ENCODE measurements at regions not wholly inside any gene's neighbourhood (a gene's known extent, or its start where the extent isn't known, plus 50 kb on each side); places are given as distances from the start of the nearest gene placed in this dataset.

DNA sequence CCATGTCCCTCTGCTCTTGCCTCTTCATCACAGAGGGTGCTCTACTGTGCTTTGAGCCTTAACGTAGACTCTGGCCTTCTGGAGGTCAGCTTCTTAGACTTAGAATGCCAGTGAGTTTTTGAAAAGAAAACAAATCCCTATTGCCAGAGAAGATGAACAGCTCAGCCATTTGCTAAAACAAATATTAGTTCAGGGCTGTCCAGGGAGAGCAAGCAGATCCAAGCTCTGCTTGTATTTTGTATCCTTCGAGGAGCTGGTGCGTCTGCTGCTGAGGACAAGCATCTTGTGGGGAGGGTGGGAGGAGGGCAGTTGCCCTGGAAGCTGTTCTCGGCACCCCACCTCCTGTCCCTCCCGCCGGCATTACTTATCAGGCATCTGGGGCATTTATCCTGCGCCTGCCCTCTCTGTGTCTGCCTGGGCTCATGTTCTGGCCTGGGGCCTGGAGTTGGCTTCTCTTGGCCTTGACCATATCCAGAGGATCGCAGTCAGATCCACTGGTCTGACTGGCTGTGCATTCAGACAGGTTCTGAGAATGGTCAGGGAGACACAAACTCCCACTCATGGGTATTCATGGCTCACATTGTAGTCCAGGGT is 173.1 kb upstream of the NLRP1 start:
- TF ChIP-seq, protein P1, sequence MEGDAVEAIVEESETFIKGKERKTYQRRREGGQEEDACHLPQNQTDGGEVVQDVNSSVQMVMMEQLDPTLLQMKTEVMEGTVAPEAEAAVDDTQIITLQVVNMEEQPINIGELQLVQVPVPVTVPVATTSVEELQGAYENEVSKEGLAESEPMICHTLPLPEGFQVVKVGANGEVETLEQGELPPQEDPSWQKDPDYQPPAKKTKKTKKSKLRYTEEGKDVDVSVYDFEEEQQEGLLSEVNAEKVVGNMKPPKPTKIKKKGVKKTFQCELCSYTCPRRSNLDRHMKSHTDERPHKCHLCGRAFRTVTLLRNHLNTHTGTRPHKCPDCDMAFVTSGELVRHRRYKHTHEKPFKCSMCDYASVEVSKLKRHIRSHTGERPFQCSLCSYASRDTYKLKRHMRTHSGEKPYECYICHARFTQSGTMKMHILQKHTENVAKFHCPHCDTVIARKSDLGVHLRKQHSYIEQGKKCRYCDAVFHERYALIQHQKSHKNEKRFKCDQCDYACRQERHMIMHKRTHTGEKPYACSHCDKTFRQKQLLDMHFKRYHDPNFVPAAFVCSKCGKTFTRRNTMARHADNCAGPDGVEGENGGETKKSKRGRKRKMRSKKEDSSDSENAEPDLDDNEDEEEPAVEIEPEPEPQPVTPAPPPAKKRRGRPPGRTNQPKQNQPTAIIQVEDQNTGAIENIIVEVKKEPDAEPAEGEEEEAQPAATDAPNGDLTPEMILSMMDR (conservative IDR thresholded peaks at IDR 0.05 in 1 of 2, IDR thresholded peaks at IDR 0.05 in 1 of 2; ENCODE audit: extremely low read depth in 1 of 2, insufficient read depth in 1 of 2, low read depth in 1 of 2, low read length in 2 of 2) = no peak
- TF ChIP-seq EZH2 (IDR thresholded peaks at IDR 0.05; ENCODE audit: borderline replicate concordance, low read length) = no peak
